Testis (tissue), 2 donors: ENCODE measurements at regions not wholly inside any gene's neighbourhood (a gene's known extent, or its start where the extent isn't known, plus 50 kb on each side); places are given as distances from the start of the nearest gene placed in this dataset.

ENCODE experiments used
- CTCF ChIP-seq, 3 experiments: fragments of 450-650 bp in 2 of 3; fragments of 200-600 bp in 1 of 3; sonication (generic) in 1 of 3; IDR thresholded peaks; one replicate each; pipeline ENCODE4 v1.5.1; 2016 to 2019; ENCODE audit warnings: antibody characterized with exemption in 3 of 3, mild to moderate bottlenecking in 2 of 3, moderate library complexity in 1 of 3
- POLR2A ChIP-seq: fragments of 450-650 bp; IDR thresholded peaks from one replicate; pipeline ENCODE4 v1.6.1; 2017; ENCODE audit warnings: antibody characterized with exemption, mild to moderate bottlenecking, moderate library complexity

- TF ChIP-seq POLR2A (no peak), CTCF (IDR thresholded peaks at IDR 0.05) (no peak)
Observed at GRCh38 chr3:64748244-64748904, 60.6 kb upstream of the ADAMTS9 start.
